ENCODE measurements at regions not wholly inside any gene's neighbourhood (a gene's known extent, or its start where the extent isn't known, plus 50 kb on each side); places are given as distances from the start of the nearest gene placed in this dataset.

DNA sequence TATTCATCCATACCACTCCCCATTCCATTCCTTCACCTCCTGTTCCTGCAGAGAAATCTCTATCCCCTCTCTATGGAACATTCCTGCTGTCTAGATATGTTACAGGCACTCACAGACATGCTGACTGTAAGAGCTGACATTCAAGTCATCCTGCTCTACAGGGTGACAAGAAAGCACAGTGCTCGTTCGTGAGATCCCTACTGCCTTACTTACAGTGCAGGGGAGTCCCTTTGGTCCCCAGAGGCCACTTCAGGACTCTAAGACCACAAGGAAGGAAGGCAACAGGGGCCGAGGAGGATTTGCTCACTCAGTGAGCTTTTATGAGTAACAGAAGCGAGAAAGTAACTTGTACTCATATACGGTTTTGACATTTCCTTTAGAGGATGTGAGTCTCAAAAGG, 110.5 kb downstream of the GAS1 start:
- in situ Hi-C loops (cut with HindIII; ENCODE audit: low sequenced_read_pairs): no loop called here

DNA sequence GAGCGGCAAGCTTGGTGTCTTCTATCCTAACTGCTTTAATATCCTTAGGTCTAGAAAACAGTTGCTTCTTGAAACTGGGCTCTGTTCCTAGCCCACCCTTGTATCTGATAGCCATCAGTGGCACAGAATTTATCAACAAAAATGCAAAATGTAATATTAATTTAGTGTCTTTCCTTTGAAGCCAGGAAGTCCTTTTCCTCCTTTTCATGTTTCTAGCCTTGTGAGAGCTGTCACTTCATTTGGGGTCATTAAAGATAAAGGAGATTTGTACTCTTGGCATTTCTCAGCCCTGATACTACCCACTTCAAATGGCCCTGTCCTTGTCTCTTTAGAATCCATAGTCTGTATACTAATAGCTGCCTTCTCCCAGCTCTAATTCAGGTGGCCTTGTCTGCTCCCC, 111.0 kb downstream of the GAS1 start:
- in situ Hi-C loops (cut with HindIII; ENCODE audit: low sequenced_read_pairs): no loop called here

DNA sequence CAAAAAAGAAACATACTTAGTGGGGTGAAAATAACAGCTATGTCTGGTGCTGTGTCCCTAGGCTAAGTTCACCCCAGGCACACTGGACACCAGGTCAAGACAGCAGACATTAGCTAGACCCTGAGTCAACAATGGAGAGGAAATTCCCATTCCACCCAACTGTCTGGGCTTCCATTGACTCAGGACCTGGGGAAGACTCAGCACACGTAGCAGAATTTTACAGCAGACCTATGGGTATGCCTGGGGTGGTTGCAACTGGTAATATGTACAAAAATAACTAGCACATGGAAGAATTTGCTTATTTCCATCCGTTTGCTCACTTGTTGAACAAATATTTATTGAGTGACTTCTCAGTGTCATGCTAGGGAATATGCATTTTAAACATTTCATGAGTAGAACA, 117.0 kb downstream of the GAS1 start:
- in situ Hi-C loops (cut with HindIII; ENCODE audit: low sequenced_read_pairs): no loop called here

DNA sequence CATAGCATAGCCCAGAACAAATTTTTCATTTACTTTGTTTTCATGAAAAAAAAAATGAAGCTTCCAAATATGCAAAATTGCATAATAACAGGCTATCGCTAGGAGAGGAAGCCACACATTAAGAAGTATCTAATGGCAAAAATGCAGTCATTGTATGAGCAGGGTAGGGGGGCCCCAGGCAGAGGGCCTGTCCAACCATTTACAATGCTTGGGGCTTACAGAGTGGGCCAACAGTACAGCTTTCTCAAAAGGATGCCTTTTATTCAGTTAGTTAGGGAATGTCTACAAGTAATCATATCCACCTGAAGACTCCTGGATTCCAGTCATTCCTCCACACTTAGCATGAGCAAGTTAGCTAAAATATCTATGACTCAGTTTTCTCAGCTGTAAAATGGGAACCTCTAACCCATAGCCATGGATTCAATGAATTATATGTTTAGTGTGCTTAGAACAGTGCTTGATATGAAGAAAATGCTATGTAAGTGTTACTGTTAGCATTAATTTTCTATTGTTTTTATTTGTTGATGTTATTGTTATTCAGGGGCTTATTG, 117.7 kb downstream of the GAS1 start:
- in situ Hi-C loops (cut with HindIII; ENCODE audit: low sequenced_read_pairs): no loop called here

DNA sequence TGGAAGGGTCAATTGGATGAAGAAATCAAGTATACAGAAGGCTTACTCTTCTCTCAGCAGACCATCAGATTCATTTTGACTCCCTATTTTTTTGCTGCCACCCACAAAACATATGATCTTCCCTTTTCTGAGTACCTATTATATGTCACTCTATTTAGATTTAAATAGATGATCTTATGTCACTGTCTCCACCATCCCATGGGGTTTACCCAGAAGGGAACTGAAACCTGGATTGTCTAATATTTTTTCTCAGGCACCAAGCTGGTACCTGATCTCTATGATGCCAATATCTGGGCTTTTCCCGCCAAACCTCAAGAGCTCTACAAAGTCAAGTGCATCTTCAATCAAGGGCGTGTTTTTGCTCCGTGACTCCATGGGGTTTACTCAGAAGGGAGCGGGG, 118.7 kb downstream of the GAS1 start:
- in situ Hi-C loops (cut with HindIII; ENCODE audit: low sequenced_read_pairs): no loop called here

DNA sequence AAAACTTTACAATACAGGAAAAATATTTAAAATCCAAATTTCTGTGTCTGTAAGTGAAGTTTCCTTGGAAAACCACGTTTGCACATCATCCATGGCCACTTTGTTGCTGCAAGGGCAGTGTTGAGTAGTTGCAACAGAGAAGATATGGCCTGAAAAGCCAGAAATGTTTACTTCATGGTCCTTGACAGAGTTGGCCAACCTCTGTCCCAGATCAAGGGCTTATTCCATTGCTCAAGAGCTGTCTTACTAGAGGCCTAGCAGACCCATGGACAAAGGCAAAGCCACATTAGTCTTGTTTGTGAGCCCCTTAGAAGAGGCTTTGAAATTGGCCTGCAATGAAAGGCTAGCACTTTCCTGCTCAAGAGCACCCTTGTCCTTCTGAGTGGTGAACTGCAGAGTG, 119.4 kb downstream of the GAS1 start:
- in situ Hi-C loops (cut with HindIII; ENCODE audit: low sequenced_read_pairs): no loop called here

DNA sequence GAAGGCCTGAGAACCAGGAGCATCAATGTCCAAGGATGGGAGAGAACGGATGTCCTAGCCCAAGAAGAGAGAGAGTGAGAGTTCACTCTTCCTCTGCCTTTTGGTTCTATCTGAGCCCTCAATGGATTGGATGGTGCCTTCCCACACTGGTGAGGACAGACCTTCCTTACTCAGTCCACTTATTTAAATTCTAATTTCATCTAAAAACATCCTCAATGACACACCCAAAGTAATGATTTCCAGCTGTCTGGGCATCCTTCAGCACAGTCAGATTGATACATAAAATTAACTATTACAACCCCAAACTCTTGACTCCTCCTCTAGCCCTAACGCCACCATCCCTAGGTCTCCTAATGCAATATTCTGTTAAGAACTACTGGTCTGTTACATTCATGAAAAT, 122.0 kb downstream of the GAS1 start:
- in situ Hi-C loops (cut with HindIII; ENCODE audit: low sequenced_read_pairs): no loop called here

DNA sequence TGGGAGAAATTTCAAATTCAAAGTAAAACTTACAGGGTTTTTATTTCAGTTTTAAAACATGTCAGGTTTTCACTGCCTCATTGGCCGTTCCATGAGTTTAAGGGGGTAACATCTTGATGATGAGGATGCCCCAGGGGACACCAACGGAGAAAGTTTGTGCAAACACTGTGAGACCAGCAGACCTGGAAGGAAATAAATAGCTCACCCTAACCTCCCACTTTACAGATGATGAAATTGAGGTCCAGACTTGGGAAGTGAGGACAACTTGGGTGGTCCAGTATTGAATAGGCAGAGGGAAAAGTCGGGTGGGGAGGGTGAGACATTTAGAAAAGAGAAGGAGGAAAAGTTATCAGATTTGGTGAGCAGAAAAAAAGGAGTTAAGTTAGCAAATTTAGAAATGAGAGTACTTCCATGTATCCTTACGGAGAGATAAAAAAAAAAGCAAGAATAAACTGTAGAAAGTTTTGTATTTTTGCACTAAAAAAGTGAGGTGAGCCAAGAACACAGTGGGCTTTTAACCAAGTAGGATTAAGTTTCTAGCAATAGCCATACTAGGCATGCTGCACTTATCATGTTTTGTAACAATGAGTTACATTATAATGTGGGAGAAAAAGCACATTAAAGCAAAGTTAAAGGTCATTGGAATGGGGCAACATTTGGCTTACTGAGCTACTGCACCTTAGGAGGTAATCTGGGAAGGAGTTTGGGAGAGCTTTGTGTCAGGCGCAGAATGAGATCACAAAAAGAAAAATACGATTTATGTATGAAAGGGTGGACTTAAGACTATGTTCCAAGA, 125.1 kb downstream of the GAS1 start:
- in situ Hi-C loops (cut with HindIII; ENCODE audit: low sequenced_read_pairs): no loop called here

DNA sequence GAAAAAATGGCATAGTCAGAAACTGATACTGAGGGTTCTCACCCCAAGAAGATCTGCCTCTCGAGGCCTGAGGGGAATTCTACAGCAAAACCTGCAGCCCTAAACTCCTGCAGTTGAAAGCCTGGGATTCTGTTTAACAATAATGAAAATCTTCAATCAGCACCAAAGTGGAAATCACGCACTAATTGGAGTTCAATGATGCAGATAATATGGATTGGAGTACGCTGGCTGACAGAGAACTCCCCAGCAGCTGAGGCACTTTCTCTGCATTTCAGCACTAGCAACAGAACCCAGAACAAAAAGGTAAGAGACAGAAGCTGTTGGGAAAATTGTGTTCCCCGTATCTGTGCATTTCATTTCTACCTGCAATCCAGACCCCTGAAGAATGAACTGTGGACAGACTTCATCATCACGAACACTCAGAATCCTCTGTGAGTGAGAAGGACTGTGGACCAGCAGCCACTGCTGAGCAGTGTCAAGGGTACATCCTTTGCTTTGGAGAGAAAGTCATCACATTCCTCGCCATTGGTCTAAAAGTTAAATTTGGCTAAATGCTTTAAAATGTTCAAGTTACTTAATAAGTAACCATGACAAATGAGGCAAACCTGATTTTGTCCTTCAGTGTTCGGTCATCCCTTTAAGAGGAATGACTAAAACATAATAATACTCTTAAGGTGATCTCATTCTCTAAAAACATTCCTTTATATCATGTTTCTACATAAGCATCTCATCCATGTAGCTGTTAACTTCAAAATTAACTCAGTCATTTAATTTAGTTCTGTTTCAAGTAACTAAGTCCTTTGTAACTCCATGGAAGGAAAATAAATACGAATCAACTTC, 126.1 kb downstream of the GAS1 start:
- in situ Hi-C loops (cut with HindIII; ENCODE audit: low sequenced_read_pairs): no loop called here

DNA sequence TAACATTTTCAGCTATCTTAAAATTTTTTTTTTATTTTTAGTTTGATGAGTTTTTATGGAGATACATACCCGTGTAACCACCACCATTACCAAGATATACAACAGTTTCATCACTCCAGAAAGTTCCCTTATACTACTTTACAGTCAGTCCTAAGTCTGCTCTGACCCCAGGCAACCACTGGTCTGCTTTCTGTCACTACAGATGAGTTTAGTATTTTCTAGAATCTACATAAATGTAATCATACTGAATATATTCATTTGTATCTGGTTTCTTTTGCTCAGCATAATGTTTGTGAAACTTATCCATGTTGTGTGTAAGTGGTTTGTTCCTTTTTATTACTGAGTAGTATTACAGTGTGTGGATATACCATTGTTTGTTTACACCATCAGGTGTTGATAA, 127.8 kb downstream of the GAS1 start:
- in situ Hi-C loops (cut with HindIII; ENCODE audit: low sequenced_read_pairs): no loop called here

DNA sequence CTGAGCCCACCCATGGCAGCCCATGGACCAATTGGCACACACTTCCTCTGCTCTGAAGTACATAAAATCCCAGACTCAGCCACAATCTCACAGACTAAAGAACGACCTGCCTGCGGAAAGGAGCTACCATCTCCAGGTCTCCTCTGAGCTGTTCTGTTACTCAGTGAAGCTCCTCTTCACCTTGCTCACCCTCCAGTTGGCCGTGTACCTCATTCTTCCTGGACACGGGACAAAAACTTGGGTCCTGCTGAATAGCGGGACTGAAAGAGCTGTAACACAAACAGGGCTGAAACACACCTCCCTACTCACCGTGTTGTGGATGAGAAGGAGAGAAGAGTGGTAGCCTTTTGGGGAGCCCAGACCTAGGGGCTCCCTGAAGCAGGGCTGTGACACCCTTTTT, 128.7 kb downstream of the GAS1 start:
- in situ Hi-C loops (cut with HindIII; ENCODE audit: low sequenced_read_pairs): no loop called here

DNA sequence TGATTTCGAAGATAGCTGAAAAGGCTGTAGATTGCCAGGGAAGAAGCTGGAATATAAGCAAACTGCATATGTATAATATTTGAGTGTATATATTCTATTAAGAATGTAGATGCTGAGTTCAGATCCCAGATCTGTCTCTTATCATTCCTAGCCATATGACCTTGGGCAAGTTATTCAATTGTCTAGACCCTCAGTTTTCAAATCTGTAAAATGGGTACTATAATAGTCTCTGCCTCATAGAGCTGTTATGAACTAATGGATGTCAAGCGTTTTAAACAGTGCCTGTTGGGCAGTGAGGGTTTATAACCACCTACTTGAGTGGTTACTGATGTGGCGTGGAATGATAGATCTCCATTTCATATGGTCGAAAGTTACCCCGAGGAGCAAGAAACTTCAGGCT, 130.4 kb downstream of the GAS1 start:
- in situ Hi-C loops (cut with HindIII; ENCODE audit: low sequenced_read_pairs): no loop called here

DNA sequence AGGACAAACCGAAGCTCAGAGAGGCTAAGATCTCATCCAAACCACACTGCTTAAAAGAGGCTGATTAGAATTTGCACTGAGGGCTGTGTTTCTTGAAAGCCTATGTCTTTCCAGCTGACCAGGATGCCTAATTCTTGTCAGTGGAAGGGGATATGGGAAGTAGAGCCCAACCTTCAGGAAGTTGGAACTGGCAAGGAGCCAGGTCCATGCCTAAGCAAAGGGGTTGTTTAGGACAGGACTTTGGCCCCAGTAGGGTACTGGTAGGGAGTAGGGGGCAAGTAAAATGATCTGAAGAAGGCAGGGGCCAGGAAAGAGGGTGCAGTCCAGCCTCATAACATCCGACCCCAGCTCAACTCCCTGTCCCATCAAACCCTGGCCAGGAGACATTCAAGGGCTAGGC, 130.9 kb downstream of the GAS1 start:
- in situ Hi-C loops (cut with HindIII; ENCODE audit: low sequenced_read_pairs): no loop called here

DNA sequence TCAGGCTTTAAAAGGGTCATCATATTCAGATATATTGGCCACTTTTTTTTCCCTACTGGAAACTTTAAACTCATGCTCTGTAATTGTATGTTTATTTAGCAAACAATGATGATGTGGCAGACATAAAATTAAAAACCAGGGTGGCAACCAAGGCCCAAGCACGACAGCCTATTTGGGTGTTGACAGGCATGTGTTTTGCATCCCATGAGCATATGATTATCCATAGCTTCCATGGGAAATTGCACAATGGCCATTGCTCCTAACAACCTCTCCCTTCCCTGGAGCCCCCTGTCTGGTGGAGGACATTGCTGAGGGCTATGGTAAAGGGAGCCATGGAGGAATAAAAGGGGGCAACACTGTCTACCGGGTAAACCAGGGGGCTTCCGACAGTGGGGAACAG, 134.7 kb downstream of the GAS1 start:
- in situ Hi-C loops (cut with HindIII; ENCODE audit: low sequenced_read_pairs): no loop called here

DNA sequence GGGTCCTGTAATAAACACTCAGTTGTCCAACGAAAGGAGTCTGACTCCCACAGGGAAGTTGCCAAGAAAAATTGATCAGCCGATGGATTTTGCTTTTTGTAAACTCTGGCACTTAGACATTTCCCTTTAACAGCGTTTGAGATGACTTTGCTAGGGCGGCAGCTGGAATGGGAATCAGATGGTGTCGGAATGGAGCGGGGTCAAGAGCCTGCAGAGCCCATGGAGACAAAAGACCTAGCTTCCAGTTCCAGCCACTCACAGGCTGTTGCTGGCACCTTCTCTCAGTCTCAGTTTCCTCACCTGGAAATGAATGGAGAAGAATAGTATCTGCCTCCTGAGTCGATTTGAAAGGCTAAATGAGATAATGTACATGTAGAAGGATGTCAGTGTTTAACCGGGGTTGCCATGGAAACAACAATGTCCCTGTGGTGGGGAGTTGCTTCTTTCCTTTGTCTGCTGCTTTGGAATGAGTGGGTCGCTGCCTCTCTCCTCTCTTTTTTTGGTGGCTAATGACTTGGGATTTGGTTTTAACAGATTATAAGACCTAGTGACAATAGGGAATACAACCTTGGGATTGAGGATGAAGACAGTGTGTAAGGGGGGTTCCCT, 137.4 kb downstream of the GAS1 start:
- in situ Hi-C loops (cut with HindIII; ENCODE audit: low sequenced_read_pairs): no loop called here

DNA sequence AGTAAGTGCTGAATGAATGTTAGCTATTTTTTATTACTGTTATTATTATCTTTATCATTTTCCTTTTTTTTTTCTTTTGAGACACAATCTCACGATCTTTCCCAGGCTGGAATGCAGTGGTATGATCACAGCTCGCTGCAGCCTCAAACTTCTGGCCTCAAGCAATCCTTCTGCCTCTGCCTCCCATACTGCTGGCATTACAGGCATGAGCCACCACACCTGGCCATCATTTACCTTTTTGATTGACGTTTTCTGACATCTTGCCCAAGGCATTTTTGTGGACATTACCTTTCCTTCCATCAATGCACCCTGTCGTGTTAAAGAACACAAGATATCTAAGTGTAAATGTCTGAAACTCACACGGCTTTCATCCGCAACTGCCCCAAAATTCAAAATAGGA, 138.2 kb downstream of the GAS1 start:
- in situ Hi-C loops (cut with HindIII; ENCODE audit: low sequenced_read_pairs): no loop called here

DNA sequence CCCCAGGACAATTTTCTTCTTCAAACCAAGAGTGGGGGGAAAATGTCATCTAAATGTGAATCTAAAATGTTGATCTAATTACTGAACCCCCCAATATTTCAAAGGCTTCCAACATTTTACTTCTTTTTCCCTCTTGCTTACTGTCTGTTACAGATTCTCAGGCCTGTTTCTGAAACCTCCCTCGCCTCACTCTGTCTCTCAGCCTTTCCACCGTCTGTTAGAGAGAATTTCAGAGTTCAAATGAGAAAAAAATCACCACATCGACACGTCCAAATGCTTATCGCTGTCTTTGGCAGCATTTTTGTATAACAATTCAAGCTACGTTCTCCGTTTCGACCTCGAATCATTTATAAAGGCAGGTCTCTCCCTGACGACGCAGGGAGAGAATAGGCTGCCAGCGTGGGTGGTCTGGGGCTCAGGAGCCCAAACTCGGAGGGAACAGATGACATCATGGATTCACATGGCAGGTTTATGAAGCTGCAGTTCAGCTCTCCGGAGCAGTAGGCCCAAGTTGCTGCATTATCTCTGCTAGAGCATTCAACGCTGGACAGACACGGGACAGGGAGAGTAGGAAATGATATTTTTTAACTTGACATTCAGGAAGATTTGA, 139.8 kb downstream of the GAS1 start:
- in situ Hi-C loops (cut with HindIII; ENCODE audit: low sequenced_read_pairs): no loop called here

DNA sequence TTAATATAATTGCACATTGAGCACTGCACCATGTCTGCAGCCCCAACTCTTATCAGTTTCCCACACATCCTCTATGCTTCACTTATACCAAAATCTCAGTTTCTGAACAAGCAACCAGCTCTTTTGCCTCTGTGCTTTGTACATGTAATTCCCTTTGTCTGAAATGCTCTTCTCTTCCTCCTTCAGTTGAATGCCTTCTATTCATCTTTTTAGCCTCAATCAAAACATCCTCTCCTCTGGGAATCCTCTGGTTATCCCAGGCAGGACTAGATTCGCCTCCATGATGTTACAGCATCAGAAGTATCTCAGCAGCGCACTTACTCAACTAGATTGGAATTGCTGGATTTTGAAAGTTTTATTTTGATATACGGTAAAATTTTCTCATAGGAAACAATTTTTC, 143.3 kb downstream of the GAS1 start:
- in situ Hi-C loops (cut with HindIII; ENCODE audit: low sequenced_read_pairs): no loop called here

DNA sequence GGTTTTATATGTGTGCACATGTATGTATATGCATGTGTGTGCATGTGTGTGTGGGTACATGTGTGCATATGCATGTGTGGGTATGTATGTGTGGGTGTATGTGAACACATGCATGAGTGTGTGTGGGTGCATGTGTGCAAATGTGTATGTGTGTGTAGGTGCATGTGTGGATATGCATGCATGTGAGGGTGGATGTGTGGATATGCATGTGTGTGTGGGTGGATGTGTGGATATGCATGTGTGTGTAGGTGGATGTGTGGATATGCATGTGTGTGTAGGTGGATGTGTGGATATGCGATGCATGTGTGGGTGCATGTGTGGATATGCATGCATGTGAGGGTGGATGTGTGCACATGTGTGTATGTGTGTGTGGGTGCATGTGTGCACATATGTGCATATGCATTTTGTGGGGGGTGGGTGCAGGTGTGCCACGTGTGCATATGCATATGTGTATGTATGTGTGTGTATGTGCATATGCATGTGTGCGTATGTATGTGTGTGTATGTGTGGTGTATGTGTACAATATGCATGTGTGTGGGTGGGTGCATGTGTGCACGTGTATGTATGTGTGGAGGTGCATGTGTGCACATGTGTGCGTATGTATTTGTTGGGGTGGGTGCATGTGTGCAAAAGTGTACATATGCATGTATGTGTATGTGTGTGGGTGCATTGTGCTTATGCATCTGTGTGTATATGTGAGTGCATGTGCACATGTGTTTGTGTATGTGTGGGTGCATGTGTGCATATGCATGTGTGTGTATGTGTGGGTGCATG, 144.2 kb downstream of the GAS1 start:
- in situ Hi-C loops (cut with HindIII; ENCODE audit: low sequenced_read_pairs): no loop called here

DNA sequence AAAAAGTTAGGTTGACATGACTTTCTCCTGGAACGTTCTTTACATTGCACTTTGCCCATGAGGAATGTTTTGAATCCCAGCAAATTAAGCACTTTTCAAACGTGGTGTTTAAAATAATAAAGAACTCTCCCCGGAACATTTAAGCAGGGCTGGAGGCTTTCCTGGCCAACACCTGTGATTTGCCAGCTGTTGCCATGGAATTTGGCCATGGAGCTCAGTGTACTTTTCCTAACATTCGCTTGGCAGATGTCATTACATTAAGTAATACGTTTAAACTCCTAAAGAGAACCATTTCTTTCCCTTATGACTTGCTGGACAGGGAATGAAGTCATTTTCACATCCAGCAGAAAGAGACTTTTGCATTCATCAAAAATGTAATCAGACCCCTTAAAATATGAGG, 146.1 kb downstream of the GAS1 start:
- in situ Hi-C loops (cut with HindIII; ENCODE audit: low sequenced_read_pairs): no loop called here

DNA sequence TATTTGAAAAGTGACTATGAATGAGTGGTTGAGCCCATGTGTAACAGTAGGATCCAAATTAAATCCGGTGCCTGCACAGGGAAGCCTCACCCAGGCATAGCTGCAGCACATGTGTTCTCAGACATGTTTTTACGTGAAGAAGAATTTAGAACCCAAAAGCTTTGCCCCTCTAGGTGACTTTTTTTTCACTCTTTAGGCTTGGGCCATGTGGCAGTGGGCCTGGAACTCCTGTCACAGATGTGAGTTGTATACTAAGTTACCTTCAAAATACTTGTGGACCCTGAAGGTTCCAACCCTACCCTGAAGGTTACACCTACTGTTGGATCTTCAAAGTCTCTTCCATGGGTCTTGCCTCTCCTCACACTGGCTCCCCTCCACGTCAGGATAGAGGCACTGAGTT, 146.6 kb downstream of the GAS1 start:
- in situ Hi-C loops (cut with HindIII; ENCODE audit: low sequenced_read_pairs): no loop called here

All from DLD1 (cell line).